GM12873 (cell line): ENCODE measurements at regions not wholly inside any gene's neighbourhood (a gene's known extent, or its start where the extent isn't known, plus 50 kb on each side); places are given as distances from the start of the nearest gene placed in this dataset.

ENCODE experiments used
- CTCF ChIP-seq: IDR thresholded peaks from 2 replicates; pipeline ENCODE4 v1.5.1; 2012; ENCODE audit warnings: low read depth, mild to moderate bottlenecking, moderate library complexity, low read length, control low read depth; ENCODE audit not compliant: insufficient read depth; ENCODE audit errors: missing control alignments

- no peak for TF ChIP-seq CTCF
Observed at GRCh38 chr6:98587555-98587954, 246.8 kb upstream of the POU3F2 start.

GRCh38 chr6:98589536-98589935 is 244.8 kb upstream of the POU3F2 start:
- no peak for TF ChIP-seq CTCF

- no peak for TF ChIP-seq CTCF
Observed at GRCh38 chr6:98590136-98590681, 244.2 kb upstream of the POU3F2 start.

- no peak for TF ChIP-seq CTCF
Observed at GRCh38 chr6:98590997-98591396, 243.4 kb upstream of the POU3F2 start.

- TF ChIP-seq CTCF = no peak
Observed at GRCh38 chr6:98593676-98594075, 240.7 kb upstream of the POU3F2 start.

GRCh38 chr6:98601716-98602115 is 232.7 kb upstream of the POU3F2 start:
- TF ChIP-seq CTCF = no peak

- no peak for TF ChIP-seq CTCF
Observed at GRCh38 chr6:98605705-98606104, 228.7 kb upstream of the POU3F2 start.
